GM21390 (cell line): ENCODE measurements at regions not wholly inside any gene's neighbourhood (a gene's known extent, or its start where the extent isn't known, plus 50 kb on each side); places are given as distances from the start of the nearest gene placed in this dataset.

ENCODE experiments used
- ATAC-seq: cut with Tn5 transposase; IDR thresholded peaks from one replicate; pipeline ENCODE4 v1.9.1; 2021; ENCODE audit not compliant: unreplicated experiment

DNA sequence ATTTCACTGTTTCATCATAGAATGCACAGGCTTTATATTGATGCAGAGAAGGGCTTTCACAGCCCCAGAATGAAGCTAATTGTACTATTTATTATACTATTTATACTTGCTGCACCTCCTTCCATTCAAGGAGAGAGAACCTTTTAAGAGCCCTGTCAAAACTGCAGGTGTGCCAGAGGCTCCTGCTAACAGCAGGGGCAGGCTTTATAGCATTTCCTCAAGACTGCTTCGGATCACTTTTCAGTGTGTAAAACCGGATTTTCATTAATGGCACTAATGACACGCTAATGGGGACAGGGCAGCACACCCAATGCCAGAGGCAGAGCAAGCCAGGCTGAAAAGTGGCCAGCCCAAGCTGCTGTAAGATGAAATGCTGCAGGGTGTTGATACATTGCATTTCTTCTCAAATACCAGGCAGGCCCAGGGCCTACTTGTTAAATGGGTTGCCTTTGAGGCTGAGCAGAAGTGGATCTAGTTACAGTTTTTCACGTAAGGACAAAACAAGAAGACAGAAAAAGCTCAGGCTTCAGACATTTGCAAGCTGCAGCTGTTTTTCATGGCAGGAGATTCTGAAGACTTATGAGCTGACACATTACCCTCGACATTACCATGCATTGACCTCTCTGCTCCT is 487.7 kb upstream of the BTBD3 start:
- ATAC-seq, result no peak

DNA sequence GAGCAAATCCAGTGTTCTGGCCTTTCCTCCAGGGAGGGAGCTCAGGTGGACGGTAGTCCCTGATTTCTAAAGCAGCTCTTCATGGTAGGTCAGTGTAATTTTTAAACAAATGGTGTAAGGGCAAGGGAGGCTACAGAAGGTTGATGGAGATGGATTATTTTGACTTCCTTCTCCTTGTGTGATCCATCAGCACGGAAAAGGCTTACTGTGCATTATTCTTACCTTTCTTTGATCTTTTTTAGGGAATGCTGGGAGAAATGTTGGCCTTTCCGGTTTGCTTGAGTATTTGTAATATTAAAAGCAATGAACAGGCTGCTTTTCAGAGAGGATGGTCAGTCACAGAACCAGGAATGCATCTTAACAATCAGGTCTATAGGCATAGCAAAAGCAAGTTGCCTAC is 487.0 kb upstream of the BTBD3 start:
- no peak for ATAC-seq

- no peak for ATAC-seq
Measured at GRCh38 chr20:11431621-11432020, 486.1 kb upstream of the BTBD3 start.

DNA sequence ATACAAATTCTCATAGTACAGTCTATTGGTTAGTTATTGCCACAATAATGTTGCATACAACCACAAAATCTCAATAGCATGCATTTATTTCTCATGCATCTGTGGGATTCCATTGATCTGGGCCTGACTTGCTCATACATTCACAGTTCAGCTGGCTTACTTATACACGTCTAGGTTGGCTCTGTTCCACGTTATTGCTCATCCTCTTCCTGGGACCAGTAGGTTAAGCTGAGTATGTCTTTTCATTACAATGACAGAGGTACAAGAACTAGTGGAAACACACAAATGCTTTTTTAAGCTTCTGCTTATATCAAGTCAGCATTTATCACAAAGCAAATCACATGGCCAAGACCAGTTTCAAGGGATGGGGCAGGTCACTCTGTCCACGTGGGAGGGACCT is 485.3 kb upstream of the BTBD3 start:
- no peak for ATAC-seq

DNA sequence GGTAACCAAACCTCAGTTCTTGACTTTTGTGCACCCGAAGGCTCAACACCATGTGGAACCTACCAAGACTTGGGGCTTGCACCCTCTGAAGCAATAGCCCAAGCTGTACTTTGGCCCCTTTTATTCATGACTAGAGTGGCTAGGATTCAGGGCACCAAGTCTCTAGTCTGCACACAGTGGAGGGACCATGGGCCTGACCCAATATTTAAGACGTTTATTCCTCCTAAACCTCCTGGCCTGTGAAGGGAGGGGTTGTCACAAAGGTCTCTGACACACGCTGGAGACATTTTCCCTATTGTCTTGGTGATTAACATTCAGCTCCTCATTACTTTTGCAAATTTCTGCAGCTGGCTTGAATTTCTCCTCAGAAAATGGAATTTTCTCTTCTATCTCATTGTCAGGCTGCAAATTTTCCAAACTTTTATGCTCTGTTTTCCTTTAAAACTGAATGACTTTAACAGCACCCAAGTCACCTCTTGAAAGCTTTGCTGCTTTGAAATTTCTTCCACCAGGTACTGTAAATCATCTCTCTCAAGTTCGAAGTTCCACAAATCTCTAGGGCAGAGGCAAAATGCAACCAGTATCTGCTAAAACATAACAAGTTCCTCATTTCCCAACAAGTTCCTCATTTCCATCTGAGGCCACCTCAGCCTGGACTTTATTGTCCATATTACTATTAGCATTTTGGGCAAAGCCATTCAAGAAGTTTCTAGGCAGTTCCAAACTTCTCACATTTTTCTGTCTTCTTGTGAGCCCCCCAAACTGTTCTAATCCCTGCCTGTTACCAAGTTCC is 481.4 kb upstream of the BTBD3 start:
- ATAC-seq, result no peak

DNA sequence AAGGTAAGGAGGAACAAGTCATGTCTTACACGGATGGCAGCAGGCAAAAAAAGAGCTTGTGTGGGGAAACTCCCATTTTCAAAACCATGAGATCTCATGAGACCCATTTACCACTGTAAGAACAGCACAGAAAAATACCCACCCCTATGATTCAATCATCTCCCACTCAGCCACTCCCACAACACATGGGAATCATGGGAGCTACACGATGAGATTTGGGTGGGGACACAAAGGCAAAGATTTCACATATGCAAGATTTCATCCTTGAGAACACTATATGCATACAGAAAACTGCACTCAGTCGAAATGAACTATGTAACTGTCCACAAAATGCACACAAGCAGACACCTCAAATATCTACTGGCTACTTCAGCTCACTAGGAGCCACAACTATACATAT is 480.6 kb upstream of the BTBD3 start:
- no peak for ATAC-seq

GRCh38 chr20:11437611-11438380 is 479.9 kb upstream of the BTBD3 start:
- no peak for ATAC-seq

- ATAC-seq, result no peak
Measured at GRCh38 chr20:11438412-11438811, 479.3 kb upstream of the BTBD3 start.

DNA sequence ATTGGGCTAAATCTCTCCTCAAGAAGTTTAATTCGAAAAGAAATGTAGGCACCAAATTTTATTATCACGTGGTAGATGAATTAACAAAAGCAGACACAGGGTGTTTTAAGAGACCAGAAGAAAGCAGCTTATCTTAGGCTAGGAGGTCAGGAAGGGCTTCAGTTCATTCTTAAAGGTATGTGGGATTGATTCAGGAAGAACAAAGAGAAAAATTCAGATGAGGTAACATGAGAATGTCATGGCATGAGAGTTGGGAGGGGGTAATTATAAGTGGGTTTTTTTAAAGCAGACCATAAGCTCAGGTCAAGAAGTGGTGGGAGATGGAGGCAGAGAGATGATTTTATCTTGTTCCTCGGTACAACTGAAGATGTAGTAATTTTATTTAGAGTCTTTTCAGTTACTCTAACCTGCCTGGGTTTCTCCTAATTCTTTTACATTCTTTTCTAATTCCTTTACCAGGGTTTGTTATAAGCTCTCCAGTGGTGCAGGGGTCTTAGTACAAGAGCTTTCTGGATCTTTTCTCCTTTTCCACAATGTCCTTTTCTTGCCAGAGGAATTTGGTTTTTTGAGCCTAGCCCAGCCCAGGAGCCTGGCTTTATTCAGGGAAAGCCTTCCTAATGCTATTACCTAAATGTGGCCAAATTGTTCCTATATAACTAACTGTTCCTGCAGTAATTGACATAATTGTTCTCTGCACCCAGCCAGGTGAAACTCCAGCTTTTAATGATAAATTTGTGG is 474.1 kb upstream of the BTBD3 start:
- ATAC-seq, result no peak

DNA sequence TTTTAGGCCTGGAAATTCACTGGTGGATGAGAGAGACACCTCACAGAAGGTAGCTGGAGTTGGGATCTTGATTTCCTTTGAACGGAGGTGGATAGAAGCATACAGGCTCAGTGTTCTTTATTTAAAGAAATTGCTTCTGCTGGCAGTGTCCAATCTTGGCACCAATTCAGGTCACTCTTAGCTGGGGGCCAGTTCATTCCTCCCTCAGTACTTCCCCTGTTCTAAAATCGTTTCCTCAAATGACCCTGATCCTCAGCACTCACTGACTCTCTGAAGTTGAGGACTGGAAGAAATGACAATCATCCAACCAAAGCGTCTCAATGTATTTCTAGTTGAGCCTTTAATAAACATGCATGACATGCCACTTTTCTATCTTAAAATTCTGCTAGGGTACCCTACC is 472.5 kb upstream of the BTBD3 start:
- no peak for ATAC-seq

DNA sequence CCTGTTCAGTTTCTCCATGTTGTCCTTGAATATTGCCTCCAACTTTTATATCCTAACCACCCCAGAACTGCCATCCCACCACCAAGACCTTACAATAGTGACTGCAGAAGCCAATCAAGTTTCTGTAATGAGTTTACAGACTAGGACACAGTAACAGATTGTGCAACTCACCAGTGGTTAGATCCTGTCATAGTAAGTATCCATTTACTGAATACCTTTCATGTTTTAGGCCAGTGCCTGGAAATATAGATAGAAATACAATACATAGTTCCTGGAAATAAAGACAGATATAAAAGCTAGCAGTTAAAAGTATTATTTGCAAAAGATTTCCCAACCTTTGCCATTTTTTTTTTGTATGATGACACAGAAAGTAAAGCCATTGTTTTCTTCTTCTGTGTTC is 471.8 kb upstream of the BTBD3 start:
- ATAC-seq, result no peak

GRCh38 chr20:11447371-11448100 is 470.2 kb upstream of the BTBD3 start:
- no peak for ATAC-seq

GRCh38 chr20:11448554-11448953 is 469.1 kb upstream of the BTBD3 start:
- no peak for ATAC-seq

DNA sequence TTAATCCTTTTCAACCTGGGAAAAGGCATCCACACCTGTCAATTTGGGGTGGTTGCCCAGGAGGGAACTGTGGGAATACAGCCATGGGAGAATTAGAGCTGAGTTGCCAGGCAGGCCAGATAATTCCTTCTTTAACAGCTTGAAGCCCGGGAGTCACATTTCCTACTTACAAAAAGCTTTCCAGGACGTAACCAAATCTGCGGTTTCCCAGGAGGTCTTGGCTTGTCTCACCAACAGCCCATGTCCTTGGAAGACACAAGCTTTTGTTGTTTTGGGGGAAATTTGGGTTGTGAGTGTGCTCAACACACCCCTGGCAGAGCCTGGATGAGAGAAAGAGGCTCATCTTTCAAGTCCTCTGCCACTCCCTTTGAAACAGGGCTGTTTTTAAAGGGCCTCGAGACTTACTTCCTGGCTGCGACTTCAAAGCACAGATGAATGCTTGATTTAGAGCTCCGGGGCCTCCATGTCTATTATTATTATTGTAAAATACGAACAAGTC is 465.9 kb upstream of the BTBD3 start:
- ATAC-seq, result no peak

- ATAC-seq, result no peak
Measured at GRCh38 chr20:11452326-11452725, 465.4 kb upstream of the BTBD3 start.

- no peak for ATAC-seq
Measured at GRCh38 chr20:11453430-11453829, 464.3 kb upstream of the BTBD3 start.

DNA sequence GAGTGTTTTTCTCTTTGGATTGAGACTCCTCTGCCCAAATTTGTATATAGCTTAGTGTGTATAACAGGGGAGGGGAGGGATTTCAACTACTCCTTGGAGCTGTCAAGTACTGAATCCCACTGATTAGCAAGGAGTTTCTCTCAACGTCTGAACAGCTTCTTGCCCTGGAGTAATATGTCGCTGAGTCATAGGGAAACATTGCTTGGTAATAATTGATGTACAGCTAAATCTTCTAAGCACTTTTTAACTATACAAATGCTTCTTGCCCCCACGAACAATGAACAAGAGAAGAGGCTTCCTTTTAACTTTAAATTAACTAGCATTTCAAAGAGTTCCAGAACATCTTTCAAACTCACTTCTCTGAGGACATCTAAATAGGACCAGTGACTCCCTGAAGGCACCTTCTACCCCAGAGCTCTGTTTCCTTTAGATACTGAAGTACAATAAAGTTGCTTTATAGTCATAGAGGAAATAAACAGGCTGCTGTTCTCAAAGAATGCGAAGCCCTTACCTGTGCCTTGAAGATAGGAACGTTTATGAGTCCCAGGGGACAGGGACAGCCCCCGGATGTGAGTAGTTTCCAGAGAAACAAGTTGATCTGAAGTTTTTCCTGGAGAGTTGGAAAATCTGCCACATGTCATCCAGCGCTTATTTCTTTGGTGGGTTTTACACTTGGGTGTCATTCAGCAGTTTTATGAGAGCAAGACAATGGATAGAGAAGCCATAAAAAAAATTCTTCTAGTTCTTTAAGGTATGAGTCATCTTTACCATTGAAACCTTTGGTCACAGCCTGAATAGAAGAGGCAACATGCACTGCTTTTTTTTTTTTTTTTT is 462.5 kb upstream of the BTBD3 start:
- ATAC-seq, result no peak

- no peak for ATAC-seq
Measured at GRCh38 chr20:11457488-11457887, 460.2 kb upstream of the BTBD3 start.

- ATAC-seq, result no peak
Measured at GRCh38 chr20:11459090-11459890, 458.4 kb upstream of the BTBD3 start.
